Bronchial epithelial cell (primary cell): ENCODE measurements at regions not wholly inside any gene's neighbourhood (a gene's known extent, or its start where the extent isn't known, plus 50 kb on each side); places are given as distances from the start of the nearest gene placed in this dataset.
"Not testable (repeated sequence)": the region's sequence is repeated elsewhere in the genome, so short reads cannot be mapped to it uniquely, and the experiment has no call there.

Experiments
- DNase-seq: peaks from one replicate; pipeline ENCODE4 v3.0.0-alpha.2; 2010; ENCODE audit warnings: low read depth
- FAIRE-seq: peaks from 2 replicates; lab custom pipeline; 2011; peaks lifted over from hg19 to GRCh38; lab: Jason Lieb, UNC
- H3K27me3 ChIP-seq: 2 replicates; pipeline ENCODE4 v1.5.1; 2011; ENCODE audit warnings: low read length; ENCODE audit not compliant: control insufficient read depth, insufficient read depth
- H3K36me3 ChIP-seq: 2 replicates; pipeline ENCODE4 v1.5.1; 2011; ENCODE audit warnings: low read length; ENCODE audit not compliant: control insufficient read depth, insufficient read depth
- H3K4me3 ChIP-seq: 2 replicates; pipeline ENCODE4 v1.5.1; 2011; ENCODE audit warnings: mild to moderate bottlenecking, low read depth, low read length, control low read depth
- TF ChIP-seq, protein P1 (sequence below): IDR thresholded peaks from 2 replicates; pipeline ENCODE4 v1.5.1; 2011; ENCODE audit warnings: mild to moderate bottlenecking, moderate library complexity, low read length, control low read depth, inconsistent platforms; ENCODE audit not compliant: insufficient read depth, severe bottlenecking

DNA sequence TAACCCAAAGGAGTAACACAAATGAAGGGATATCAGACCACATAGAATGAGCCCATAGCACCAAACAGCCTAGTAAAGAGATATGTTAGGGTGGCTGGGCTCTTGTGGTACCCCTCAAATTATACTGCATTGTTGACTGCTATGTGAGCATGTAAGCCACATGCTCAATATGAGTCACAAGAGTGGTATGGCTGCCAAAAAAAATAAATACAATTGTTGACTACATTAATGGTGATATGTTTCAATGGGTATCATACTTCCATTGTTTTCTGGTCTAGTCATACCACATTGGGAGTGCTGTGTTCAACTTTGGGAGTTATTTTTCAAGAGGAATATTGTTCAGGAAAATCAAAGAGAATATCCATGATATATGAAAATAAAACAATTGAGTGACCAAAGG lies 162.4 kb upstream of the PIK3R1 start:
- DNase-seq (peak; percentile 34), FAIRE-seq (no peak)
- Histone ChIP-seq H3K36me3 (no peaks in the 10 kb centered on the region), H3K4me3 (no peak overlapping the region), H3K27me3 (no peaks in the 10 kb centered on the region)
- TF ChIP-seq, protein P1, sequence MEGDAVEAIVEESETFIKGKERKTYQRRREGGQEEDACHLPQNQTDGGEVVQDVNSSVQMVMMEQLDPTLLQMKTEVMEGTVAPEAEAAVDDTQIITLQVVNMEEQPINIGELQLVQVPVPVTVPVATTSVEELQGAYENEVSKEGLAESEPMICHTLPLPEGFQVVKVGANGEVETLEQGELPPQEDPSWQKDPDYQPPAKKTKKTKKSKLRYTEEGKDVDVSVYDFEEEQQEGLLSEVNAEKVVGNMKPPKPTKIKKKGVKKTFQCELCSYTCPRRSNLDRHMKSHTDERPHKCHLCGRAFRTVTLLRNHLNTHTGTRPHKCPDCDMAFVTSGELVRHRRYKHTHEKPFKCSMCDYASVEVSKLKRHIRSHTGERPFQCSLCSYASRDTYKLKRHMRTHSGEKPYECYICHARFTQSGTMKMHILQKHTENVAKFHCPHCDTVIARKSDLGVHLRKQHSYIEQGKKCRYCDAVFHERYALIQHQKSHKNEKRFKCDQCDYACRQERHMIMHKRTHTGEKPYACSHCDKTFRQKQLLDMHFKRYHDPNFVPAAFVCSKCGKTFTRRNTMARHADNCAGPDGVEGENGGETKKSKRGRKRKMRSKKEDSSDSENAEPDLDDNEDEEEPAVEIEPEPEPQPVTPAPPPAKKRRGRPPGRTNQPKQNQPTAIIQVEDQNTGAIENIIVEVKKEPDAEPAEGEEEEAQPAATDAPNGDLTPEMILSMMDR = no peak

DNA sequence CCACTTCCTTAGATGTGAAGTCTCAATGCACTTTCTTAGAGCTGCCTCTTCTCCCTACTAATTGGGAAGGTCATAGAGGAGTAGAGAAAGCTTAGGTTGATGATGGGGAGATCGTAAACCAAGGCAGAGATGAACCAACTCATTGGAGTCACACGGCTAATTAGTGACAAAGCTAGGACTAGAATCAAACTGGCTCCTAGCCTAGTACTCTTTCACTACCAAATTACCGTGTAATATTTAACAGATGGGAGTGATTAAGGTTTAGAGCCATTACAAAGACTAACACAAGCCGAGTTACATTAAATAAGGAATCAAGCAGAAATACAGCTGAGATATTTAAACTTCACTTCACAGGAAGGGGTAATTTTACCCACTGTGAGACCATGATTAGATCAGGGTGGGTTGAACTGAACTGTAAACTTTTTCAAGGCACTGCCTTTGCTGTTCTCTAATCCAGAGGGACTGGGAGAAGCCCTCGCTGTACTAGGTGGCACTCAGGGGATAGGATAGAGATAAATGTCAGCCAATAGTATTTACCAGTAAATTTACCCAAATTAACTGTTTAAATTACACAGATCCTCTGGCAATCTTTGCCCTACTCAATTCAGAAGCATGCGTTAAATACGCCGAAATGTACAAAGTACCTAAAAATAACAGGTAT lies 166.4 kb upstream of the PIK3R1 start:
- Histone ChIP-seq H3K36me3 (no peaks in the 10 kb centered on the region), H3K4me3 (no peak overlapping the region), H3K27me3 (no peaks in the 10 kb centered on the region)
- FAIRE-seq (no peak), DNase-seq (no peak)
- TF ChIP-seq, protein P1 = no peak

DNA sequence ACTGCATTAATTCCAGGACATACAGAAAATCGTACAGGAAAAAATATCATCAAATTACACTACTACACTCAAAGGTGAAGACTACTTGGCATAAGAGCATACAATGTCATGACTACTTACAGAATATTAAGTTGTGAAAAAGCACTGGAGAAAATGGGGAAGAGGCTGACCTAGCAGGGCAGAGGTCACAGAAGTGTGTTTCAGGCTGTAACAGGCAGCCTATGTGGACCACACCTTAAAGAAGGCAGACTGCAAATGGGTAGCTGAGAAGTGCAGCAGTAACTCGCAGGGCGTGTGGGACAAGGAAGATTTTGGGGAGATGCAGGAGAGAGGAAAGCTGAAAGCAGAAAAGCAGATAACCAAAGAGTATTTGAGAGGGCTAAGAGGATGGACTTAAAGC lies 167.0 kb upstream of the PIK3R1 start:
- no peak for DNase-seq
- no peak overlapping the region for H3K4me3 ChIP-seq
- no peak for FAIRE-seq
- TF ChIP-seq, protein P1 = no peak
- no peaks in the 10 kb centered on the region for H3K36me3 ChIP-seq
- no peaks in the 10 kb centered on the region for H3K27me3 ChIP-seq

DNA sequence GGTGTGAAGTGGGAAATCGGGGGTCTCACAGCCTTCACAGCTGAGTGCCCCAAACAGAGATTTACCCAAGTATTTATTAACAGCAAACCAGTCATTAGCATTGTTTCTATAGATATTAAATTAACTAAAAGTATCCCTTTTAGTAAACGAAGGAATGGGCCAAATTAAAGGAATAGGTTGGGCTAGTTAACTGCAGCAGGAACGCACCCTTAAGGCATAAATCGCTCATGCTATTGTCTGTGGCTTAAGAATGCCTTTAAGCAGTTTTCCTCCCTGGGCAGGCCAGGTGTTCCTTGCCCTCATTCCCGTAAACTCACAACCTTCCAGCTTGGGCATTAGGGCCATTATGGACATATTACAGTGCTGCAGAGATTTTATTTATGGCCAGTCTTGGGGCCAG lies 167.5 kb upstream of the PIK3R1 start:
- not testable (repeated sequence) for H3K27me3 ChIP-seq, DNase-seq, H3K36me3 ChIP-seq, H3K4me3 ChIP-seq, FAIRE-seq

DNA sequence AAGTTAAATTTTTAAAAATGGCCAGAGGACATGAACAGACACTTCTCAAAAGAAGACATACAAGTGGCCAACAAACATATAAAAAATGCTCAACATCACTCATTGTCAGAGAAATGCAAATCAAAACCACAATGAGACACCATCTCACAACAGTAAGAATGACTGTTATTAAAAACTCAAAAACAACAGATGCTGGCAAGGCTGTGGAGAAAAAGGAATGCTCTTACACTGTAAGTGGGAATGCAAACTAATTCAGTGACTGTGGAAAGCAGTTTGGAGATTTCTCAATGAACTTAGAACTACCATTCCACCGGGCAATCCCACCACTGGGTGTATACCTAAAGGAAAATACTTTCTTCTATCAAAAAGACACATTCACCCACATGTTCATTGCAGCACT lies 168.5 kb upstream of the PIK3R1 start:
- TF ChIP-seq, protein P1 = no peak
- Histone ChIP-seq H3K4me3 (no peak overlapping the region), H3K27me3 (no peaks in the 10 kb centered on the region), H3K36me3 (no peaks in the 10 kb centered on the region)
- DNase-seq (peak; percentile 25), FAIRE-seq (no peak)

DNA sequence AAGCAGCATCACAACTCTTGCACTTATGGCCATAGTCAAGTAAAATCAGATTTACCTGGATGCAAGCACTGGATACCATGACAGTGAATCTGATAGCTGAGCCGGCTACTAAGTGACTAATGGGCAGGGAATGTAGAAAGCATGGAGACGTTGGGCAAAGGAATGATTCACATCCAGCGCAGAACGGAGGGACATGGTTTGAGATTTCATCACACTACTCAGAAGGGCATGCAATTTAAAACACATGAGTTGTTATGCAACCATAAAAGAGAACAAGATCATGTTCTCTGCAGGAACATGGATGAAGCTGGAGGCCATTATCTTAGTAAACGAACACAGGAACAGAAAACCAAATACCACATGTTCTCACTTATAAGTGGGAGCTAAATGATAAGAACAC lies 169.1 kb upstream of the PIK3R1 start:
- Histone ChIP-seq H3K27me3 (no peaks in the 10 kb centered on the region), H3K36me3 (no peaks in the 10 kb centered on the region), H3K4me3 (no peak overlapping the region)
- FAIRE-seq (peak; percentile 97), DNase-seq (peak; percentile 98)
- TF ChIP-seq, protein P1 = no peak
